Breast epithelium (tissue), 4 donors: ENCODE measurements at regions not wholly inside any gene's neighbourhood (a gene's known extent, or its start where the extent isn't known, plus 50 kb on each side); places are given as distances from the start of the nearest gene placed in this dataset.

ENCODE experiments used
- DNase-seq, 2 donors: peaks; one replicate each; pipeline ENCODE4 v3.0.0-alpha.2; 2019; ENCODE audit warnings: low spot score in 2 of 2
- H3K27ac ChIP-seq, 2 donors: fragments of 200-600 bp; sonication (generic) in 1 of 2; one replicate each; pipeline ENCODE4 v1.5.1; 2016 to 2019; ENCODE audit warnings: mild to moderate bottlenecking in 1 of 2
- H3K27me3 ChIP-seq, 2 donors: fragments of 200-600 bp; sonication (generic) in 1 of 2; one replicate each; pipeline versions ENCODE4 v1.5.1 to v1.6.0; 2017 to 2019; ENCODE audit warnings: control low read depth in 1 of 2, mild to moderate bottlenecking in 1 of 2
- H3K36me3 ChIP-seq: fragments of 200-600 bp; one replicate; pipeline ENCODE4 v1.5.1; 2019
- H3K4me1 ChIP-seq, 2 donors: fragments of 200-600 bp; sonication (generic); one replicate each; pipeline ENCODE4 v1.5.1; 2016 to 2019; ENCODE audit warnings: control low read depth in 1 of 2
- H3K4me3 ChIP-seq, 3 donors: fragments of 200-600 bp; sonication (generic); 1 replicate in 2 of 3; 2 replicates in 1 of 3; pipeline ENCODE4 v1.5.1; 2016 to 2019; ENCODE audit warnings: mild to moderate bottlenecking in 3 of 3, moderate library complexity in 2 of 3
- H3K9me3 ChIP-seq, 2 donors: fragments of 200-600 bp; sonication (generic) in 1 of 2; one replicate each; pipeline ENCODE4 v1.5.1; 2016 to 2019; ENCODE audit warnings: control low read depth in 1 of 2
- POLR2A ChIP-seq: fragments of 450-650 bp; IDR thresholded peaks from one replicate; pipeline ENCODE4 v1.6.1; 2016; ENCODE audit warnings: antibody characterized with exemption, mild to moderate bottlenecking, moderate library complexity
- POLR2AphosphoS5 ChIP-seq, 3 donors: sonication (generic); formaldehyde crosslinking; IDR thresholded peaks; one replicate each; pipeline ENCODE4 v1.6.1; 2017; ENCODE audit warnings: antibody characterized with exemption in 3 of 3
- intact Hi-C: fragments of 100-400 bp; cut with DNase I; formaldehyde crosslinking; loops from one replicate; pipeline ENCODE4 v1.15.1; 2023; ENCODE audit warnings: low total_unique reads
- TF ChIP-seq, protein P1 (sequence below), 3 donors: fragments of 450-650 bp; IDR thresholded peaks; one replicate each; pipeline ENCODE4 v1.5.1; 2016 to 2017; ENCODE audit warnings: antibody characterized with exemption in 3 of 3, mild to moderate bottlenecking in 3 of 3, moderate library complexity in 3 of 3

DNA sequence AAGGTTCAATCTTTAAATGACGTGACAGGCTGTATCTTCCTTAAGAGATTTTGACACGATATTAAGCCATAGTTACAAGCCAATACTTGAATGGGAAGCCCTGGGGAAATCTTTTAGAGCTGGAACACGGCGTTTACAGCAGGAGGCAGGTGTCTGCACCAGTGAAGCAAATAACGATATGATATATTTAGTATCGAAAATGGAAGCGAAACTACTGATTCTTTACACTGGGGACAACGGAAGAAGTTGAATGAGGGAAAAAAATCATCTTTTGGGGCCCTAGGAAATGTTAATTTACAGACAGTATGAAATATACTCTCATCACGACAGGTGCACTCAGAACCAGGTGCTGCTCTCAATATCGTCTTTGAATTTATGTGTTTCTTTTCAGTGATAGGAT lies 793.9 kb upstream of the PCDH20 start:
- Histone ChIP-seq H3K4me3 (peak overlapping the region in 2 of 3 donors; percentile 1 to 19), H3K36me3 (no peaks in the 10 kb centered on the region), H3K9me3 (peaks cover 0 to 8% of the 10 kb centered on the region in 2 donors), H3K27me3 (no peaks in the 10 kb centered on the region), H3K4me1 (no peaks in the 10 kb centered on the region), H3K27ac (no peak overlapping the region)
- no peak for DNase-seq
- TF ChIP-seq POLR2A, result no peak
- no peak for TF ChIP-seq POLR2AphosphoS5 (IDR thresholded peaks at IDR 0.05)
- TF ChIP-seq, protein P1, sequence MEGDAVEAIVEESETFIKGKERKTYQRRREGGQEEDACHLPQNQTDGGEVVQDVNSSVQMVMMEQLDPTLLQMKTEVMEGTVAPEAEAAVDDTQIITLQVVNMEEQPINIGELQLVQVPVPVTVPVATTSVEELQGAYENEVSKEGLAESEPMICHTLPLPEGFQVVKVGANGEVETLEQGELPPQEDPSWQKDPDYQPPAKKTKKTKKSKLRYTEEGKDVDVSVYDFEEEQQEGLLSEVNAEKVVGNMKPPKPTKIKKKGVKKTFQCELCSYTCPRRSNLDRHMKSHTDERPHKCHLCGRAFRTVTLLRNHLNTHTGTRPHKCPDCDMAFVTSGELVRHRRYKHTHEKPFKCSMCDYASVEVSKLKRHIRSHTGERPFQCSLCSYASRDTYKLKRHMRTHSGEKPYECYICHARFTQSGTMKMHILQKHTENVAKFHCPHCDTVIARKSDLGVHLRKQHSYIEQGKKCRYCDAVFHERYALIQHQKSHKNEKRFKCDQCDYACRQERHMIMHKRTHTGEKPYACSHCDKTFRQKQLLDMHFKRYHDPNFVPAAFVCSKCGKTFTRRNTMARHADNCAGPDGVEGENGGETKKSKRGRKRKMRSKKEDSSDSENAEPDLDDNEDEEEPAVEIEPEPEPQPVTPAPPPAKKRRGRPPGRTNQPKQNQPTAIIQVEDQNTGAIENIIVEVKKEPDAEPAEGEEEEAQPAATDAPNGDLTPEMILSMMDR (IDR thresholded peaks at IDR 0.05), result no peak
- intact Hi-C loops, result no loop called here

GRCh38 chr13:62207388-62207787 lies 791.7 kb upstream of the PCDH20 start:
- TF ChIP-seq POLR2AphosphoS5 (IDR thresholded peaks at IDR 0.05) (no peak), POLR2A (no peak)
- TF ChIP-seq, protein P1 (IDR thresholded peaks at IDR 0.05), result no peak
- Histone ChIP-seq H3K4me1 (no peaks in the 10 kb centered on the region), H3K9me3 (peaks cover 0 to 8% of the 10 kb centered on the region in 2 donors), H3K27me3 (no peaks in the 10 kb centered on the region), H3K4me3 (no peak overlapping the region), H3K36me3 (no peaks in the 10 kb centered on the region), H3K27ac (no peak overlapping the region)
- intact Hi-C loops, result no loop called here
- no peak for DNase-seq

GRCh38 chr13:62206165-62206564 lies 790.5 kb upstream of the PCDH20 start:
- H3K4me1 ChIP-seq, result no peaks in the 10 kb centered on the region
- no peak for DNase-seq
- H3K27me3 ChIP-seq, result no peaks in the 10 kb centered on the region
- peaks cover 0 to 8% of the 10 kb centered on the region in 2 donors for H3K9me3 ChIP-seq
- no peaks in the 10 kb centered on the region for H3K36me3 ChIP-seq
- H3K27ac ChIP-seq, result no peak overlapping the region
- no peak for TF ChIP-seq POLR2AphosphoS5 (IDR thresholded peaks at IDR 0.05)
- no peak for TF ChIP-seq POLR2A
- TF ChIP-seq, protein P1 (IDR thresholded peaks at IDR 0.05), result no peak
- no peak overlapping the region for H3K4me3 ChIP-seq
- intact Hi-C loops, result no loop called here

DNA sequence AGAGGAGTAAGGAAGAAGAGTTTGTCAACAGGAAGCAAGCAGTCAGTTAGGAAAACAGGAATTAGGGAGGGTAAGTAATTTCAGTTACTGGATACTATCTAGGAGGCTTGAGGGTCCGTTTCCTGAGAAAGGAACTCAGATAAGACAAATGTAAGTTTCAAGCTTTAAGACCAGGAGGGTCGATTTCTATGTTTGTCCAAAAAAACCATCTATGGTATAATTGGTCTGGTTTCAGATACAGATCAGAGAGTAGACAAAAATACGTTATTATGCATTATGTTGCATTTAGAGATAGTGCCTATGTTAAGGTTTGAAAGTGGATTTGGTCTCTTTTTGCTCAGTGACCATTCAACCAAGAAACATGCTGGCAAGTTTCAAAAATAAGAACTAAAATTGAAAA lies 789.6 kb upstream of the PCDH20 start:
- Histone ChIP-seq H3K4me3 (no peak overlapping the region), H3K4me1 (no peaks in the 10 kb centered on the region), H3K9me3 (peaks cover 0 to 8% of the 10 kb centered on the region in 2 donors), H3K36me3 (no peaks in the 10 kb centered on the region), H3K27me3 (no peaks in the 10 kb centered on the region), H3K27ac (no peak overlapping the region)
- TF ChIP-seq POLR2A (no peak), POLR2AphosphoS5 (IDR thresholded peaks at IDR 0.05) (no peak)
- TF ChIP-seq, protein P1 (IDR thresholded peaks at IDR 0.05), result no peak
- intact Hi-C loops, result no loop called here
- DNase-seq, result no peak

- H3K4me1 ChIP-seq, result no peaks in the 10 kb centered on the region
- DNase-seq, result no peak
- no peaks in the 10 kb centered on the region for H3K36me3 ChIP-seq
- no peak overlapping the region for H3K27ac ChIP-seq
- intact Hi-C loops, result no loop called here
- no peak overlapping the region for H3K4me3 ChIP-seq
- TF ChIP-seq POLR2AphosphoS5 (IDR thresholded peaks at IDR 0.05) (no peak), POLR2A (no peak)
- TF ChIP-seq, protein P1 (IDR thresholded peaks at IDR 0.05), result no peak
- no peaks in the 10 kb centered on the region for H3K27me3 ChIP-seq
- no peaks in the 10 kb centered on the region for H3K9me3 ChIP-seq
These were observed 778.7 kb upstream of the PCDH20 start for GRCh38 chr13:62194371-62194770.
